Umbilical cord (tissue), 1 donor: ENCODE measurements at regions not wholly inside any gene's neighbourhood (a gene's known extent, or its start where the extent isn't known, plus 50 kb on each side); places are given as distances from the start of the nearest gene placed in this dataset.

Experiments used
- DNase-seq: peaks from one replicate; pipeline ENCODE4 v3.0.0-alpha.2; 2015; ENCODE audit warnings: low spot score

- no peak for DNase-seq
Observed at GRCh38 chr2:145739681-145740080, 1219.8 kb upstream of the ZEB2 start.

GRCh38 chr2:145736871-145737270 lies 1217.0 kb upstream of the ZEB2 start:
- DNase-seq: no peak

- DNase-seq: no peak
Observed at GRCh38 chr2:145731467-145731866, 1211.5 kb upstream of the ZEB2 start.

- no peak for DNase-seq
Observed at GRCh38 chr2:145729993-145730770, 1210.3 kb upstream of the ZEB2 start.

- no peak for DNase-seq
Observed at GRCh38 chr2:145729481-145729880, 1209.6 kb upstream of the ZEB2 start.

- DNase-seq: no peak
Observed at GRCh38 chr2:145728511-145728910, 1208.6 kb upstream of the ZEB2 start.

- DNase-seq: no peak
Observed at GRCh38 chr2:145725876-145726275, 1206.0 kb upstream of the ZEB2 start.

- no peak for DNase-seq
Observed at GRCh38 chr2:145724311-145724898, 1204.5 kb upstream of the ZEB2 start.

GRCh38 chr2:145723872-145724271 lies 1204.0 kb upstream of the ZEB2 start:
- DNase-seq: no peak

GRCh38 chr2:145721681-145722080 lies 1201.8 kb upstream of the ZEB2 start:
- no peak for DNase-seq

- DNase-seq: no peak
Observed at GRCh38 chr2:145715601-145716000, 1195.7 kb upstream of the ZEB2 start.

- DNase-seq: no peak
Observed at GRCh38 chr2:145710303-145710702, 1190.4 kb upstream of the ZEB2 start.

- no peak for DNase-seq
Observed at GRCh38 chr2:145702305-145702704, 1182.4 kb upstream of the ZEB2 start.

GRCh38 chr2:145692971-145693478 lies 1173.1 kb upstream of the ZEB2 start:
- DNase-seq: no peak

- no peak for DNase-seq
Observed at GRCh38 chr2:145691659-145692058, 1171.7 kb upstream of the ZEB2 start.

- DNase-seq: no peak
Observed at GRCh38 chr2:145690183-145690778, 1170.4 kb upstream of the ZEB2 start.

- DNase-seq: no peak
Observed at GRCh38 chr2:145689277-145689676, 1169.4 kb upstream of the ZEB2 start.

GRCh38 chr2:145688156-145688555 lies 1168.2 kb upstream of the ZEB2 start:
- DNase-seq: no peak

- DNase-seq: no peak
Observed at GRCh38 chr2:145687442-145688134, 1167.7 kb upstream of the ZEB2 start.

- no peak for DNase-seq
Observed at GRCh38 chr2:145685383-145686050, 1165.6 kb upstream of the ZEB2 start.

GRCh38 chr2:145682546-145683157 lies 1162.7 kb upstream of the ZEB2 start:
- no peak for DNase-seq
